HEK293T (cell line): ENCODE measurements at regions not wholly inside any gene's neighbourhood (a gene's known extent, or its start where the extent isn't known, plus 50 kb on each side); places are given as distances from the start of the nearest gene placed in this dataset.
"Not testable (repeated sequence)": the region's sequence is repeated elsewhere in the genome, so short reads cannot be mapped to it uniquely, and the experiment has no call there.

Source experiments
- ARNT ChIP-seq: fragments of 450-650 bp; IDR thresholded peaks from 2 replicates; pipeline ENCODE4 v1.6.1; 2017; ENCODE audit warnings: mild to moderate bottlenecking
- BHLHE40 ChIP-seq: fragments of 450-650 bp; IDR thresholded peaks from 2 replicates; pipeline ENCODE4 v1.6.1; 2016; ENCODE audit warnings: mild to moderate bottlenecking, moderate library complexity, borderline replicate concordance
- CTBP1 ChIP-seq: fragments of 450-650 bp; IDR thresholded peaks from 2 replicates; pipeline ENCODE4 v1.6.1; 2016; ENCODE audit warnings: borderline replicate concordance
- ELF4 ChIP-seq: fragments of 450-650 bp; IDR thresholded peaks from 2 replicates; pipeline ENCODE4 v1.6.1; 2017; ENCODE audit warnings: antibody characterized with exemption
- FOXM1 ChIP-seq: fragments of 450-650 bp; IDR thresholded peaks from 2 replicates; pipeline ENCODE4 v1.6.1; 2017; ENCODE audit warnings: mild to moderate bottlenecking, borderline replicate concordance
- LEF1 ChIP-seq: fragments of 450-650 bp; IDR thresholded peaks from 2 replicates; pipeline ENCODE4 v1.6.1; 2017; ENCODE audit warnings: mild to moderate bottlenecking, borderline replicate concordance
- SUZ12 ChIP-seq: fragments of 450-650 bp; IDR thresholded peaks from 2 replicates; pipeline ENCODE4 v1.6.1; 2016; ENCODE audit warnings: mild to moderate bottlenecking
- TARDBP ChIP-seq: fragments of 450-650 bp; IDR thresholded peaks from 2 replicates; pipeline ENCODE4 v1.6.1; 2016
- ZNF384 ChIP-seq: fragments of 450-650 bp; IDR thresholded peaks from 2 replicates; pipeline ENCODE4 v1.6.1; 2016

DNA sequence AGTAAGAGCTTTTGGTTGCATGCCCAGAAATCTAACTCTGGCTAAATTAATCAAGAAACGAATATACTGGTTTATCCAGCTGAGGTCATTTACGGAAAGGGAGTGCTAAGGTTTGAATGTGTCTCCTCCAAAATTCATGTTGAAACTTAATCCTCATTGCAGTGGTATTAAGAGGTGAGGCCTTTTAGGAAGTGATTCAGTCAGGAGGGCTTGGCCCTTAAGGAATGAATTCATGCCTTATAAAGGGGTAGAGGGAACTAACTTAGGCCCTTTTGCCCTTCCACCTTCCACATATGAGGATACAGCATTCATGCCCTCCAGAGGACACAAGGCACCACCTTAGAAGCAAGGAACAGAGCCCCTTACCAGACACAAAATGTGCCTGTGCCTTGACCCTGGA lies 74.7 kb downstream of the NPIPA8 start:
- not testable (repeated sequence) for TF ChIP-seq FOXM1, ARNT, SUZ12, CTBP1, ZNF384, ELF4, LEF1, TARDBP, BHLHE40
